A549 (cell line): ENCODE measurements at regions not wholly inside any gene's neighbourhood (a gene's known extent, or its start where the extent isn't known, plus 50 kb on each side); places are given as distances from the start of the nearest gene placed in this dataset.

ENCODE experiments used
- ATAC-seq, 2 experiments: fragments of 200-7000 bp in 1 of 2; fragments of >200 bp in 1 of 2; cut with Nextera tagmentation in 1 of 2; cut with Tn5 transposase in 1 of 2; 3 replicates each; pipeline versions ENCODE4 v1.8.0 to v1.9.1; 2018 to 2020; ENCODE audit warnings: mild to moderate bottlenecking in 1 of 2, moderate library complexity in 1 of 2
- CTCF ChIA-PET: fragments of 300-600 bp; sonication (Branson Sonifier 250); formaldehyde crosslinking; extraction: SDS; loops from one replicate; lab custom pipeline; 2021; ENCODE audit warnings: antibody characterized with exemption, inconsistent platforms; lab: Yijun Ruan, JAX
- POLR2A ChIA-PET: fragments of 350-600 bp; formaldehyde crosslinking; extraction: SDS; loops from one replicate; lab custom pipeline; 2021; ENCODE audit warnings: antibody characterized with exemption, inconsistent platforms; lab: Yijun Ruan, JAX
- DNase-seq, 2 experiments: peaks; one replicate each; pipeline versions ENCODE4 v3.0.0 to v3.0.0-alpha.2; 2011 to 2016; ENCODE audit warnings: low read depth in 1 of 2, low spot score in 1 of 2
- FAIRE-seq: peaks from 2 replicates; lab custom pipeline; 2011; peaks lifted over from hg19 to GRCh38; lab: Jason Lieb, UNC
- H3K27ac ChIP-seq, 2 experiments: fragments of >200 bp; sonication (Bioruptor Twin); formaldehyde crosslinking; 3 replicates each; pipeline ENCODE4 v1.5.1; 2016 to 2017
- H3K4me1 ChIP-seq: fragments of >200 bp; sonication (Bioruptor Twin); formaldehyde crosslinking; 3 replicates; pipeline ENCODE4 v1.6.1; 2016
- H3K4me2 ChIP-seq: fragments of >200 bp; sonication (Bioruptor Twin); formaldehyde crosslinking; 3 replicates; pipeline ENCODE4 v1.6.1; 2016
- H3K4me3 ChIP-seq: fragments of >200 bp; sonication (Bioruptor Twin); formaldehyde crosslinking; 3 replicates; pipeline ENCODE4 v1.5.1; 2016
- H3K9me3 ChIP-seq: fragments of >200 bp; sonication (Bioruptor Twin); formaldehyde crosslinking; 3 replicates; pipeline ENCODE4 v1.6.1; 2016
- ATOH8 ChIP-seq: fragments of 250-450 bp; sonication (Bioruptor Pico); IDR thresholded peaks from 2 replicates; pipeline ENCODE4 v1.5.0; 2020; ENCODE audit warnings: low read depth, mild to moderate bottlenecking, moderate library complexity
- CEBPB ChIP-seq, 2 experiments: fragments of >200 bp in 1 of 2; sonication (Bioruptor Twin) in 1 of 2; formaldehyde crosslinking in 1 of 2; IDR thresholded peaks; 2 replicates each; pipeline ENCODE4 v1.6.1; 2012 to 2016
- CTCF ChIP-seq: fragments of >200 bp; sonication (Bioruptor Twin); formaldehyde crosslinking; IDR thresholded peaks from 3 replicates; pipeline ENCODE4 v1.5.1; 2016
- E2F6 ChIP-seq: IDR thresholded peaks from 2 replicates; pipeline ENCODE4 v1.6.1; 2012; ENCODE audit warnings: low read depth, borderline replicate concordance
- EHMT2 ChIP-seq: fragments of 200-600 bp; sonication (generic); IDR thresholded peaks from 2 replicates; pipeline ENCODE4 v1.6.1; 2016; ENCODE audit warnings: antibody characterized with exemption, low read depth, mild to moderate bottlenecking, moderate library complexity
- ESRRA ChIP-seq: fragments of 150-350 bp; IDR thresholded peaks from 2 replicates; pipeline ENCODE4 v1.6.1; 2014; ENCODE audit warnings: mild to moderate bottlenecking, low read length, borderline replicate concordance
- FOSB ChIP-seq: fragments of 250-450 bp; sonication (Bioruptor Pico); IDR thresholded peaks from 2 replicates; pipeline ENCODE4 v1.5.0; 2020; ENCODE audit warnings: mild to moderate bottlenecking, moderate library complexity
- FOSL2 ChIP-seq, 2 experiments: fragments of 450-650 bp in 1 of 2; fragments of >200 bp in 1 of 2; sonication (Bioruptor Twin) in 1 of 2; formaldehyde crosslinking; IDR thresholded peaks; 2 replicates each; pipeline versions ENCODE4 v1.5.0 to v1.6.1; 2016 to 2020; ENCODE audit warnings: mild to moderate bottlenecking in 1 of 2, moderate library complexity in 1 of 2
- GATA3 ChIP-seq: IDR thresholded peaks from 2 replicates; pipeline ENCODE4 v1.6.1; 2012; ENCODE audit warnings: borderline replicate concordance
- HEYL ChIP-seq: fragments of 250-450 bp; sonication (Bioruptor Pico); IDR thresholded peaks from 2 replicates; pipeline ENCODE4 v1.8.0; 2021; ENCODE audit warnings: mild to moderate bottlenecking, moderate library complexity
- KDM1A ChIP-seq: fragments of 200-600 bp; sonication (generic); IDR thresholded peaks from 2 replicates; pipeline ENCODE4 v1.6.1; 2016; ENCODE audit warnings: low read depth, mild to moderate bottlenecking
- NPAS2 ChIP-seq: fragments of 250-450 bp; sonication (Bioruptor Pico); IDR thresholded peaks from 2 replicates; pipeline ENCODE4 v1.8.0; 2022; ENCODE audit warnings: mild to moderate bottlenecking, moderate library complexity, borderline replicate concordance
- NR3C1 ChIP-seq: fragments of >200 bp; sonication (Bioruptor Twin); formaldehyde crosslinking; IDR thresholded peaks from 3 replicates; pipeline ENCODE4 v1.6.1; 2017
- RAD21 ChIP-seq, 2 experiments: fragments of >200 bp in 1 of 2; sonication (Bioruptor Twin) in 1 of 2; formaldehyde crosslinking in 1 of 2; IDR thresholded peaks in 1 of 2; conservative IDR thresholded peaks in 1 of 2; 2 replicates in 1 of 2; 3 replicates in 1 of 2; pipeline ENCODE4 v1.6.1; 2012 to 2018; ENCODE audit warnings: inconsistent platforms in 1 of 2
- RARB ChIP-seq: fragments of 250-450 bp; sonication (Bioruptor Pico); IDR thresholded peaks from 2 replicates; pipeline ENCODE4 v1.8.0; 2021; ENCODE audit warnings: mild to moderate bottlenecking, moderate library complexity
- RCOR1 ChIP-seq: fragments of 150-350 bp; IDR thresholded peaks from 2 replicates; pipeline ENCODE4 v1.6.1; 2014; ENCODE audit warnings: antibody characterized with exemption, low read length, low read depth
- SREBF2 ChIP-seq: fragments of 450-650 bp; IDR thresholded peaks from 2 replicates; pipeline ENCODE4 v1.6.1; 2014; ENCODE audit warnings: mild to moderate bottlenecking, moderate library complexity
- ZFP36 ChIP-seq: fragments of 450-650 bp; IDR thresholded peaks from 2 replicates; pipeline ENCODE4 v1.6.1; 2014; ENCODE audit warnings: borderline replicate concordance; ENCODE audit not compliant: partially characterized antibody
- WGBS: methylation state at CpG from one replicate; pipeline ENCODE4 v1.1.6; 2017; ENCODE audit errors: missing lambda C conversion rate; 5-methylcytosine and 5-hydroxymethylcytosine counted together
- TF ChIP-seq, protein P1 (sequence below): fragments of >200 bp; sonication (Bioruptor Twin); formaldehyde crosslinking; IDR thresholded peaks from 2 replicates; pipeline ENCODE4 v1.6.1; 2016
- TF ChIP-seq, protein P2 (sequence below): fragments of >200 bp; sonication (Bioruptor Twin); formaldehyde crosslinking; IDR thresholded peaks from 3 replicates; pipeline ENCODE4 v1.6.1; 2016

GRCh38 chr10:2955064-2955463 is 112.3 kb upstream of the PFKP start:
- H3K9me3 ChIP-seq, result no peaks in the 10 kb centered on the region
- DNase-seq (no peak), ATAC-seq (no peak), FAIRE-seq (no peak)
- H3K4me2 ChIP-seq, result no peak overlapping the region
- ChIA-PET CTCF (interaction anchor here (2.2 to 2.7 kb wide), 2 partner anchors 23 to 88 kb away, joined by 11 to 13 read pairs; no protein-coding TSS in a partner anchor), POLR2A (no interaction called here)
- H3K4me1 ChIP-seq, result peaks cover 3% of the 10 kb centered on the region; the same call in 2 of the 3 replicates
- H3K4me3 ChIP-seq, result no peak overlapping the region
- no peak overlapping the region for H3K27ac ChIP-seq
- TF ChIP-seq ESRRA (no peak), HEYL (CRISPR knock-in tag) (no peak), SREBF2 (no peak), RAD21 (conservative IDR thresholded peaks at IDR 0.05 in 1 of 2, IDR thresholded peaks at IDR 0.05 in 1 of 2) (no peak), EHMT2 (no peak), NPAS2 (CRISPR knock-in tag) (no peak), GATA3 (no peak), FOSB (CRISPR knock-in tag) (no peak), CEBPB (IDR thresholded peaks at IDR 0.05) (no peak), FOSL2 (IDR thresholded peaks at IDR 0.05) (no peak), FOSL2 (CRISPR knock-in tag; IDR thresholded peaks at IDR 0.05) (no peak), CTCF (no peak)
- TF ChIP-seq, protein P1, sequence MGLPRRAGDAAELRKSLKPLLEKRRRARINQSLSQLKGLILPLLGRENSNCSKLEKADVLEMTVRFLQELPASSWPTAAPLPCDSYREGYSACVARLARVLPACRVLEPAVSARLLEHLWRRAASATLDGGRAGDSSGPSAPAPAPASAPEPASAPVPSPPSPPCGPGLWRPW, result no peak
- TF ChIP-seq, protein P2, sequence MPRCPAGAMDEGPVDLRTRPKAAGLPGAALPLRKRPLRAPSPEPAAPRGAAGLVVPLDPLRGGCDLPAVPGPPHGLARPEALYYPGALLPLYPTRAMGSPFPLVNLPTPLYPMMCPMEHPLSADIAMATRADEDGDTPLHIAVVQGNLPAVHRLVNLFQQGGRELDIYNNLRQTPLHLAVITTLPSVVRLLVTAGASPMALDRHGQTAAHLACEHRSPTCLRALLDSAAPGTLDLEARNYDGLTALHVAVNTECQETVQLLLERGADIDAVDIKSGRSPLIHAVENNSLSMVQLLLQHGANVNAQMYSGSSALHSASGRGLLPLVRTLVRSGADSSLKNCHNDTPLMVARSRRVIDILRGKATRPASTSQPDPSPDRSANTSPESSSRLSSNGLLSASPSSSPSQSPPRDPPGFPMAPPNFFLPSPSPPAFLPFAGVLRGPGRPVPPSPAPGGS, result no peak
- 0% methylated on average over 1 of the region's 1 CpG for WGBS

- no peak overlapping the region for H3K27ac ChIP-seq
- no peak for DNase-seq
- TF ChIP-seq RARB (CRISPR knock-in tag) (no peak), E2F6 (no peak), RCOR1 (no peak), KDM1A (no peak), ATOH8 (CRISPR knock-in tag) (no peak), ZFP36 (no peak), NR3C1 (no peak)
- TF ChIP-seq, all 56 proteins: peak for 0
- Histone ChIP-seq H3K4me2 (no peak overlapping the region), H3K4me1 (peaks cover 10% of the 10 kb centered on the region), H3K9me3 (no peaks in the 10 kb centered on the region), H3K4me3 (no peak overlapping the region)
- CTCF ChIA-PET, result interaction anchor here (1.7 to 2.7 kb wide), 3 partner anchors 24 to 90 kb away, joined by 5 to 13 read pairs (median 11); no protein-coding TSS in a partner anchor
- POLR2A ChIA-PET, result no interaction called here
- WGBS, result 7% methylated on average over 2 of the region's 2 CpGs
- ATAC-seq, result no peak
- FAIRE-seq, result no peak
These were observed 113.9 kb upstream of the PFKP start for GRCh38 chr10:2953495-2953894.
